Glutamatergic neuron (in vitro differentiated cells): ENCODE measurements at regions not wholly inside any gene's neighbourhood (a gene's known extent, or its start where the extent isn't known, plus 50 kb on each side); places are given as distances from the start of the nearest gene placed in this dataset.

Experiments
- DNase-seq: peaks from one replicate; pipeline ENCODE4 v3.0.0; 2022
- H3K27ac Mint-ChIP-seq: one replicate; pipeline ENCODE4 v1.8.0; 2020; ENCODE audit warnings: mild to moderate bottlenecking, mixed read lengths, inconsistent platforms; ENCODE audit not compliant: unreplicated experiment
- H3K27me3 Mint-ChIP-seq: one replicate; pipeline ENCODE4 v1.8.0; 2020; ENCODE audit warnings: mild to moderate bottlenecking, moderate library complexity, mixed read lengths, inconsistent platforms; ENCODE audit not compliant: unreplicated experiment
- H3K36me3 Mint-ChIP-seq: one replicate; pipeline ENCODE4 v1.8.0; 2020; ENCODE audit warnings: mild to moderate bottlenecking, mixed read lengths, inconsistent platforms; ENCODE audit not compliant: unreplicated experiment
- H3K4me1 Mint-ChIP-seq: one replicate; pipeline ENCODE4 v1.8.0; 2020; ENCODE audit warnings: mild to moderate bottlenecking, low read depth, mixed read lengths, inconsistent platforms; ENCODE audit not compliant: unreplicated experiment
- H3K4me3 Mint-ChIP-seq: one replicate; pipeline ENCODE4 v1.8.0; 2020; ENCODE audit warnings: mild to moderate bottlenecking, mixed read lengths, inconsistent platforms; ENCODE audit not compliant: unreplicated experiment
- H3K9me3 Mint-ChIP-seq: one replicate; pipeline ENCODE4 v1.8.0; 2020; ENCODE audit warnings: mild to moderate bottlenecking, moderate library complexity, mixed read lengths, inconsistent platforms; ENCODE audit not compliant: unreplicated experiment
- TF ChIP-seq, protein P1 (sequence below): fragments of 200-600 bp; sonication (generic); IDR thresholded peaks from one replicate; pipeline ENCODE4 v1.5.0; 2021; ENCODE audit not compliant: partially characterized antibody, unreplicated experiment

DNA sequence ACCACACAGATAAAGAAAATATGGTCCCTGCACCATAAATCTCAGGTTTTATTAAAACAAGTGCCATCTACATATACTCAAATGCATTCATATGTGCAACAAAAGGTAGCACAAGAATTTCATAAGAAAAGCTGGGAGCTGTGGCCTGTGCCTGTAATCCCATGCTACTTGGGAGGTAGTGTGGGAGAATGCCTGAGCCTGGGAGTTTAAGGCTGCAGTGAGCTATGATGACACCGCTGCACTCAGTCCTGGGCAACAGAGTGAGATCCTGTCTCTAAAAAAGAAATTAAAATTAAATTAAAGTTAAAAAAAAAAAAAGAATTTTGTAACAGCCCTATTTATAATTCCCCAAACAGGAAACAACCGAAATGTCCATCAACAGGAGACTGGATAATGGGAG lies 81.3 kb upstream of the JADE1 start:
- Mint-ChIP-seq H3K9me3 (no peaks in the 10 kb centered on the region), H3K4me1 (no peaks in the 10 kb centered on the region), H3K27me3 (peaks cover 4% of the 10 kb centered on the region), H3K27ac (no peak overlapping the region), H3K4me3 (no peak overlapping the region), H3K36me3 (no peaks in the 10 kb centered on the region)
- DNase-seq: no peak
- TF ChIP-seq, protein P1, sequence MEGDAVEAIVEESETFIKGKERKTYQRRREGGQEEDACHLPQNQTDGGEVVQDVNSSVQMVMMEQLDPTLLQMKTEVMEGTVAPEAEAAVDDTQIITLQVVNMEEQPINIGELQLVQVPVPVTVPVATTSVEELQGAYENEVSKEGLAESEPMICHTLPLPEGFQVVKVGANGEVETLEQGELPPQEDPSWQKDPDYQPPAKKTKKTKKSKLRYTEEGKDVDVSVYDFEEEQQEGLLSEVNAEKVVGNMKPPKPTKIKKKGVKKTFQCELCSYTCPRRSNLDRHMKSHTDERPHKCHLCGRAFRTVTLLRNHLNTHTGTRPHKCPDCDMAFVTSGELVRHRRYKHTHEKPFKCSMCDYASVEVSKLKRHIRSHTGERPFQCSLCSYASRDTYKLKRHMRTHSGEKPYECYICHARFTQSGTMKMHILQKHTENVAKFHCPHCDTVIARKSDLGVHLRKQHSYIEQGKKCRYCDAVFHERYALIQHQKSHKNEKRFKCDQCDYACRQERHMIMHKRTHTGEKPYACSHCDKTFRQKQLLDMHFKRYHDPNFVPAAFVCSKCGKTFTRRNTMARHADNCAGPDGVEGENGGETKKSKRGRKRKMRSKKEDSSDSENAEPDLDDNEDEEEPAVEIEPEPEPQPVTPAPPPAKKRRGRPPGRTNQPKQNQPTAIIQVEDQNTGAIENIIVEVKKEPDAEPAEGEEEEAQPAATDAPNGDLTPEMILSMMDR: no peak

DNA sequence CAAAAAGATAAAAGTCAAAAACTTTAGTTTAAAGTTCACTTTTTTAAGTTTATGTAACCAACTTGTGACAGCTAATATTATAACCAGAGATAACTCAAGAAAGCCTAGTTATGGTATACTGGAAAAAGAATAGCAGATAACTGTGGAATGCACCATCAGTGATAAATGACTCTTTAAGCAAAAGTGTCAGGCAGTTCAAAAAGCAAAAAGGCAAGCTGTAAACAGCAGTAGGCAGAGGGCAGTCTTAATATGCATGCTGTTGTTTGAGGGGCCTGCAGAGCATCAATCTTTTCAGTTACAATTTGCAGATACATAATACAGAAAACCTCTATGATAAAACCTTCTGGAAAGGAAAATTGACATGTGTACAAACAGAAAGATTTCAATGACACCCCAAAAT lies 81.8 kb upstream of the JADE1 start:
- TF ChIP-seq, protein P1: no peak

DNA sequence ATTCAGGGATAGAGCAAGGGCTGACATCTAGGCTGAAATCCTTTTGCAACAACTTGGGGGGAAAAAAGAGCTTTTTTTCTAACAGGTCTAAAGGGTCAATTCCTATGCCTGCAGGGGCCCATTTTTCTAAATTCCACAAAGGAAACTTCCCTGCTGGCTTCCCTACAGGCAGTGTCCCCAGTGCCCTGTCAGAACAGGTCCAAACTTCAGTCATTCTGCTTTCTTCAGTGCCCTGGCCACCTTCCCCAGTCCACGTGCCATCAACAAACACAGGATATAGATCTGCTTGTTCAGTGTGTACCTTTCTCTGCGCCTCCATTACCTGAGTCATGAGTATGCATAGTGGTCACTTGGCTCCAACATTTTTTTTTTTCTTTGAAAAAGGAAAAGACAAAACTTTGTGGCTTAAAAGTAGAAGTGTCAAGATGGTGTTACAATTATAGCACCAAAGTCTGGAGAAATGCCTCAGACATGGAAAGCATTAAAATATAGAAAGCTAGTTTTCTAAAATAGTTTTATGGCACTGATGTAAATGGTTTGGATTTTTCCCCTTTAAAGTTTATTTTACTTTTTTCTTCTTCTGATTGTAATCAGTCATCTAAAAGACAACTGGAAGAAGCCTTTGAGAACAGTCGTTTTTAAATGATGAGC lies 84.0 kb upstream of the JADE1 start:
- H3K27ac Mint-ChIP-seq: no peak overlapping the region
- H3K4me1 Mint-ChIP-seq: no peaks in the 10 kb centered on the region
- H3K36me3 Mint-ChIP-seq: no peaks in the 10 kb centered on the region
- TF ChIP-seq, protein P1: no peak
- no peak for DNase-seq
- no peaks in the 10 kb centered on the region for H3K27me3 Mint-ChIP-seq
- H3K9me3 Mint-ChIP-seq: no peaks in the 10 kb centered on the region
- H3K4me3 Mint-ChIP-seq: no peak overlapping the region

More for the DNA sequence above, 81.8 kb upstream of the JADE1 start:
- Mint-ChIP-seq H3K4me1 (no peaks in the 10 kb centered on the region), H3K9me3 (no peaks in the 10 kb centered on the region), H3K36me3 (no peaks in the 10 kb centered on the region), H3K4me3 (no peak overlapping the region), H3K27ac (no peak overlapping the region), H3K27me3 (peaks cover 4% of the 10 kb centered on the region)
- no peak for DNase-seq

DNA sequence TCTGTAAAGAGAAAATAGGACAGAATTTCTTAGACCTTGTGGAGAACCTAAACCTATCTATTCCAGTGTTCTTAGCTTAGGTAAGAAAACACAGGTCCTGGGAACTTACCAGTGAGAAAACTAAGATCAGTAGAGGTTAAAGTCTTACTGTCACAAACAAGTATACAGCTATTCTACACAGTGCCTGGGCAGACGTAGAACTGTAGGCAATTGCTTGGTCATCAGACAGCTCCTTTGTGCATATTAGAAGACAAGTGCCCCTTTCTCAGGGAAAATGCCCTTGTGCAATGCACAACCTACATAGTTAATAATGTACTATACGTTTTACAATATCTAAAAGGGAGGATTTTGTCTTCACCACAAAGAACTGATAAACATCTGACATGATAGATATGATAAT lies 86.6 kb upstream of the JADE1 start:
- Mint-ChIP-seq H3K27me3 (no peaks in the 10 kb centered on the region), H3K27ac (no peak overlapping the region), H3K4me1 (no peaks in the 10 kb centered on the region), H3K9me3 (no peaks in the 10 kb centered on the region), H3K36me3 (no peaks in the 10 kb centered on the region), H3K4me3 (no peak overlapping the region)
- DNase-seq: no peak
- TF ChIP-seq, protein P1: no peak

DNA sequence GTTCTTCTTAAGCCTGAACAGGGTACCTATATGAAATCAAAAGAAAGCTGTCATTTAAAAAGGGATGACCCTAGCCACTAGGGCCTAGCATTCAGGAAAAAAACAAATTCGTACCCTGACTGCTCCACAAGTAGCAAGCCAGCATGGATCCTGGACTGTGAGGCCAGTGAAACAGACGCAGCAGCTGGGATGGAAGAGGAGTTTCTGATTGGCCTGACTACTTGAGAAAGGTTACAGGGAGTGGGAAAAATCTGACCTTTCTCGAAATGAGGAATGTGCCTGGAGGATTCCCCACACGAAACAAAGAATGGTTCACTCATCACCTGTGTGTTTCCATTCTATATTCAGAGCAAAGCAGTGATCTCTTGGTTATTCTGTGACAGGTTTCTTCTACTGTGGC lies 87.6 kb upstream of the JADE1 start:
- no peaks in the 10 kb centered on the region for H3K27me3 Mint-ChIP-seq
- no peak overlapping the region for H3K4me3 Mint-ChIP-seq
- DNase-seq: no peak
- H3K36me3 Mint-ChIP-seq: no peaks in the 10 kb centered on the region
- TF ChIP-seq, protein P1: no peak
- H3K4me1 Mint-ChIP-seq: no peaks in the 10 kb centered on the region
- H3K27ac Mint-ChIP-seq: no peak overlapping the region
- H3K9me3 Mint-ChIP-seq: no peaks in the 10 kb centered on the region
